Mesothelial cell of epicardium (in vitro differentiated cells): ENCODE measurements at regions not wholly inside any gene's neighbourhood (a gene's known extent, or its start where the extent isn't known, plus 50 kb on each side); places are given as distances from the start of the nearest gene placed in this dataset.
A peak's percentile ranks its signal among the peaks of the same experiment; 100 is the strongest.

ENCODE experiments used
- DNase-seq, 2 experiments: peaks; one replicate each; pipeline ENCODE4 v3.0.0; 2021; ENCODE audit warnings: low spot score in 2 of 2; ENCODE audit not compliant: unreplicated experiment in 2 of 2
- H3K27ac Mint-ChIP-seq: 2 replicates; pipeline ENCODE4 v1.8.0; 2021; ENCODE audit warnings: mixed read lengths
- H3K27me3 Mint-ChIP-seq: 2 replicates; pipeline ENCODE4 v1.8.0; 2021; ENCODE audit warnings: low read depth, mixed read lengths
- H3K36me3 Mint-ChIP-seq: 2 replicates; pipeline ENCODE4 v1.8.0; 2021; ENCODE audit warnings: mixed read lengths
- H3K4me1 Mint-ChIP-seq: 2 replicates; pipeline ENCODE4 v1.8.0; 2021; ENCODE audit warnings: mixed read lengths
- H3K4me3 Mint-ChIP-seq: 2 replicates; pipeline ENCODE4 v1.8.0; 2021; ENCODE audit warnings: mild to moderate bottlenecking, moderate library complexity, mixed read lengths
- H3K9me3 Mint-ChIP-seq: 2 replicates; pipeline ENCODE4 v1.8.0; 2021; ENCODE audit warnings: mixed read lengths
- CTCF ChIP-seq: fragments of 200-600 bp; sonication (generic); IDR thresholded peaks from one replicate; pipeline ENCODE4 v1.5.0; 2021; ENCODE audit warnings: antibody characterized with exemption; ENCODE audit not compliant: unreplicated experiment

- DNase-seq, result no peak
- Mint-ChIP-seq H3K4me1 (peaks cover 11% of the 10 kb centered on the region), H3K4me3 (no peak overlapping the region), H3K27ac (peak overlapping the region; percentile 44), H3K36me3 (no peaks in the 10 kb centered on the region), H3K27me3 (no peaks in the 10 kb centered on the region), H3K9me3 (peaks cover 28% of the 10 kb centered on the region)
- peak; percentile 55 for TF ChIP-seq CTCF
Observed at GRCh38 chr4:33134366-33134765, 2414.2 kb downstream of the PCDH7 start.

GRCh38 chr4:33149658-33150524 is 2429.7 kb downstream of the PCDH7 start:
- DNase-seq, result no peak
- H3K4me1 Mint-ChIP-seq, result peaks cover 12% of the 10 kb centered on the region
- no peaks in the 10 kb centered on the region for H3K27me3 Mint-ChIP-seq
- H3K27ac Mint-ChIP-seq, result peak overlapping the region; percentile 3
- H3K9me3 Mint-ChIP-seq, result peaks cover 25% of the 10 kb centered on the region
- H3K4me3 Mint-ChIP-seq, result no peak overlapping the region
- no peak for TF ChIP-seq CTCF
- H3K36me3 Mint-ChIP-seq, result no peaks in the 10 kb centered on the region

- Mint-ChIP-seq H3K9me3 (peaks cover 32% of the 10 kb centered on the region), H3K4me1 (peaks cover 12% of the 10 kb centered on the region), H3K4me3 (no peak overlapping the region), H3K27me3 (no peaks in the 10 kb centered on the region), H3K27ac (no peak overlapping the region), H3K36me3 (no peaks in the 10 kb centered on the region)
- no peak for TF ChIP-seq CTCF
- DNase-seq, result no peak
Observed at GRCh38 chr4:33150525-33150910, 2430.3 kb downstream of the PCDH7 start.

- H3K4me3 Mint-ChIP-seq, result no peak overlapping the region
- TF ChIP-seq CTCF, result no peak
Observed at GRCh38 chr4:33160126-33160525, 2440.0 kb downstream of the PCDH7 start.

GRCh38 chr4:33161202-33161601 is 2441.0 kb downstream of the PCDH7 start:
- H3K4me1 Mint-ChIP-seq, result no peaks in the 10 kb centered on the region

More at GRCh38 chr4:33160126-33160525, 2440.0 kb downstream of the PCDH7 start:
- peaks cover 11% of the 10 kb centered on the region for H3K36me3 Mint-ChIP-seq
- H3K27ac Mint-ChIP-seq, result no peak overlapping the region
- DNase-seq, result no peak
- H3K27me3 Mint-ChIP-seq, result no peaks in the 10 kb centered on the region
- no peaks in the 10 kb centered on the region for H3K4me1 Mint-ChIP-seq
- H3K9me3 Mint-ChIP-seq, result peaks cover 32% of the 10 kb centered on the region

More at GRCh38 chr4:33161202-33161601, 2441.0 kb downstream of the PCDH7 start:
- Mint-ChIP-seq H3K36me3 (peaks cover 8% of the 10 kb centered on the region), H3K9me3 (peaks cover 25% of the 10 kb centered on the region), H3K4me3 (no peak overlapping the region), H3K27ac (no peak overlapping the region), H3K27me3 (no peaks in the 10 kb centered on the region)
- no peak for TF ChIP-seq CTCF
- no peak for DNase-seq
